Cardiac septum (tissue), 1 donor: ENCODE measurements at regions not wholly inside any gene's neighbourhood (a gene's known extent, or its start where the extent isn't known, plus 50 kb on each side); places are given as distances from the start of the nearest gene placed in this dataset.

Experiments used
- DNase-seq: peaks from one replicate; pipeline ENCODE4 v3.0.0-alpha.2; 2020; ENCODE audit warnings: low spot score
- intact Hi-C: fragments of 100-400 bp; cut with DNase I; formaldehyde crosslinking; loops from one replicate; pipeline ENCODE4 v1.14.0; 2022
- donor health status: DM: no; HTN: no; CAD: no.

GRCh38 chr2:13030606-13031005, 313.9 kb downstream of the TRIB2 start:
- intact Hi-C loops = no loop called here
- DNase-seq = no peak

GRCh38 chr2:13034861-13035260, 318.1 kb downstream of the TRIB2 start:
- intact Hi-C loops = no loop called here
- no peak for DNase-seq

- intact Hi-C loops = no loop called here
These were observed 319.1 kb downstream of the TRIB2 start for GRCh38 chr2:13035866-13036265.

GRCh38 chr2:13040043-13040442, 323.3 kb downstream of the TRIB2 start:
- intact Hi-C loops = no loop called here
- no peak for DNase-seq

More at GRCh38 chr2:13035866-13036265, 319.1 kb downstream of the TRIB2 start:
- DNase-seq = no peak

- intact Hi-C loops = no loop called here
- DNase-seq = no peak
These were observed 329.9 kb downstream of the TRIB2 start for GRCh38 chr2:13046557-13047165.

GRCh38 chr2:13050764-13051163, 334.0 kb downstream of the TRIB2 start:
- DNase-seq = no peak
- intact Hi-C loops = no loop called here

- intact Hi-C loops = no loop called here
These were observed 335.8 kb downstream of the TRIB2 start for GRCh38 chr2:13052547-13052946.

GRCh38 chr2:13056259-13056843, 339.6 kb downstream of the TRIB2 start:
- intact Hi-C loops = no loop called here
- DNase-seq = no peak

More at GRCh38 chr2:13052547-13052946, 335.8 kb downstream of the TRIB2 start:
- DNase-seq = no peak

- intact Hi-C loops = no loop called here
- no peak for DNase-seq
These were observed 340.9 kb downstream of the TRIB2 start for GRCh38 chr2:13057671-13058070.

- intact Hi-C loops = no loop called here
- DNase-seq = no peak
These were observed 349.9 kb downstream of the TRIB2 start for GRCh38 chr2:13066676-13067075.

GRCh38 chr2:13067508-13067907, 350.8 kb downstream of the TRIB2 start:
- DNase-seq = no peak
- intact Hi-C loops = no loop called here

GRCh38 chr2:13089971-13090370, 373.2 kb downstream of the TRIB2 start:
- intact Hi-C loops = no loop called here
- DNase-seq = no peak

- no peak for DNase-seq
- intact Hi-C loops = no loop called here
These were observed 374.7 kb downstream of the TRIB2 start for GRCh38 chr2:13091455-13091854.

- intact Hi-C loops = no loop called here
- DNase-seq = no peak
These were observed 375.2 kb downstream of the TRIB2 start for GRCh38 chr2:13091861-13092378.

- intact Hi-C loops = no loop called here
- no peak for DNase-seq
These were observed 376.8 kb downstream of the TRIB2 start for GRCh38 chr2:13093416-13093991.

GRCh38 chr2:13102397-13103063, 385.8 kb downstream of the TRIB2 start:
- DNase-seq = no peak
- intact Hi-C loops = no loop called here

GRCh38 chr2:13103151-13103550, 386.4 kb downstream of the TRIB2 start:
- intact Hi-C loops = no loop called here
- DNase-seq = no peak

- no peak for DNase-seq
- intact Hi-C loops = no loop called here
These were observed 387.2 kb downstream of the TRIB2 start for GRCh38 chr2:13103778-13104493.

- intact Hi-C loops = no loop called here
- no peak for DNase-seq
These were observed 388.0 kb downstream of the TRIB2 start for GRCh38 chr2:13104723-13105122.

- DNase-seq = no peak
- intact Hi-C loops = no loop called here
These were observed 389.6 kb downstream of the TRIB2 start for GRCh38 chr2:13106302-13106701.
